ENCODE measurements at regions not wholly inside any gene's neighbourhood (a gene's known extent, or its start where the extent isn't known, plus 50 kb on each side); places are given as distances from the start of the nearest gene placed in this dataset.

GRCh38 chr20:17042122-17042521, 184.7 kb upstream of the PCSK2 start:
- TF ChIP-seq YY1 (IDR thresholded peaks at IDR 0.05; ENCODE audit: insufficient read depth, insufficient read length) (no peak), ZNF274 (IDR thresholded peaks at IDR 0.05; ENCODE audit: low read depth, low read length) (no peak), SUZ12 (IDR thresholded peaks at IDR 0.05; ENCODE audit: extremely low read depth, insufficient read depth, insufficient read length) (no peak)
